ENCODE measurements at regions not wholly inside any gene's neighbourhood (a gene's known extent, or its start where the extent isn't known, plus 50 kb on each side); places are given as distances from the start of the nearest gene placed in this dataset.

DNA sequence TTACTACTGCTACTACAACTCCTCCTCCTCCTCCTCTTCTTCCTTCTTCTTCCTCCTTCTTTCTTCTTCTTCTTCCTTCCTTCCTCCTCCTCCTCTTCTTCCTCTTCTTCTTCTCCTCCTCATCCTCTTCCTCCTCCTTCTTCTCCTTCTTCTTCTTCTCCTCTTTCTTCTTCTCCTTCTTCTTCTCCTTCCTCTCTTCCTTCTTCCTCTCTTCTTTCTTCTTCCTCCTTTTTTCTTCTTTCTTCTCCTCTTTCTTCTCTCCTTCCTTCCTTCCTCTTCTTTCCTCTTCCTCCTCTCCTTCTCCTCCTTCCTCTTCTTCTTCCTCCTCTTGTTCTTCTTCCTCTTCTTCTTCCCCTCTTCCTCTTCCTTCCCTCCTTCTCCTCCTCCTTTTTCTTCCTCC, 94.7 kb upstream of the MYO16 start:
- TF ChIP-seq EZH2 (IDR thresholded peaks at IDR 0.05; ENCODE audit: low read length, unreplicated experiment) (no peak), EZH2phosphoT487 (IDR thresholded peaks at IDR 0.05; ENCODE audit: borderline replicate concordance, low read length) (no peak)
- TF ChIP-seq, protein P1, sequence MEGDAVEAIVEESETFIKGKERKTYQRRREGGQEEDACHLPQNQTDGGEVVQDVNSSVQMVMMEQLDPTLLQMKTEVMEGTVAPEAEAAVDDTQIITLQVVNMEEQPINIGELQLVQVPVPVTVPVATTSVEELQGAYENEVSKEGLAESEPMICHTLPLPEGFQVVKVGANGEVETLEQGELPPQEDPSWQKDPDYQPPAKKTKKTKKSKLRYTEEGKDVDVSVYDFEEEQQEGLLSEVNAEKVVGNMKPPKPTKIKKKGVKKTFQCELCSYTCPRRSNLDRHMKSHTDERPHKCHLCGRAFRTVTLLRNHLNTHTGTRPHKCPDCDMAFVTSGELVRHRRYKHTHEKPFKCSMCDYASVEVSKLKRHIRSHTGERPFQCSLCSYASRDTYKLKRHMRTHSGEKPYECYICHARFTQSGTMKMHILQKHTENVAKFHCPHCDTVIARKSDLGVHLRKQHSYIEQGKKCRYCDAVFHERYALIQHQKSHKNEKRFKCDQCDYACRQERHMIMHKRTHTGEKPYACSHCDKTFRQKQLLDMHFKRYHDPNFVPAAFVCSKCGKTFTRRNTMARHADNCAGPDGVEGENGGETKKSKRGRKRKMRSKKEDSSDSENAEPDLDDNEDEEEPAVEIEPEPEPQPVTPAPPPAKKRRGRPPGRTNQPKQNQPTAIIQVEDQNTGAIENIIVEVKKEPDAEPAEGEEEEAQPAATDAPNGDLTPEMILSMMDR (conservative IDR thresholded peaks at IDR 0.05; ENCODE audit: low read depth, low read length) = no peak
- no peaks in the 10 kb centered on the region for H3K36me3 ChIP-seq (ENCODE audit: low read depth, low read length)
- no peaks in the 10 kb centered on the region for H3K27me3 ChIP-seq (ENCODE audit: low read length)
- H3K27ac ChIP-seq (ENCODE audit: low read length) = no peak overlapping the region
- H3F3A ChIP-seq (ENCODE audit: low read length, unreplicated experiment) = no peaks in the 10 kb centered on the region
- no peaks in the 10 kb centered on the region for H4K20me1 ChIP-seq (ENCODE audit: low read length)
- H3K9me3 ChIP-seq (ENCODE audit: low read length) = no peaks in the 10 kb centered on the region
- no peak overlapping the region for H3K4me2 ChIP-seq (ENCODE audit: low read length)
- DNase-seq (no peak), ATAC-seq (no peak)
- no peaks in the 10 kb centered on the region for H3K9me2 ChIP-seq (replicated peaks; ENCODE audit: low read length)
- no TSS peak for BruUV-seq (replicated peaks)
- ChIA-PET POLR2A (ENCODE audit: unreplicated experiment) (no interaction called here), CTCF (no interaction called here)
- no peak overlapping the region for H2AFZ ChIP-seq (ENCODE audit: low read length)
- no peaks in the 10 kb centered on the region for H3K79me2 ChIP-seq (ENCODE audit: low read length)
- intact Hi-C loops (cut with micrococcal nuclease) = no loop called here
- no peak overlapping the region for H3K4me3 ChIP-seq (ENCODE audit: low read length)
- no peaks in the 10 kb centered on the region for H3K4me1 ChIP-seq (ENCODE audit: insufficient read depth, low read length)
- no peak overlapping the region for H3K9ac ChIP-seq (ENCODE audit: low read length)

DNA sequence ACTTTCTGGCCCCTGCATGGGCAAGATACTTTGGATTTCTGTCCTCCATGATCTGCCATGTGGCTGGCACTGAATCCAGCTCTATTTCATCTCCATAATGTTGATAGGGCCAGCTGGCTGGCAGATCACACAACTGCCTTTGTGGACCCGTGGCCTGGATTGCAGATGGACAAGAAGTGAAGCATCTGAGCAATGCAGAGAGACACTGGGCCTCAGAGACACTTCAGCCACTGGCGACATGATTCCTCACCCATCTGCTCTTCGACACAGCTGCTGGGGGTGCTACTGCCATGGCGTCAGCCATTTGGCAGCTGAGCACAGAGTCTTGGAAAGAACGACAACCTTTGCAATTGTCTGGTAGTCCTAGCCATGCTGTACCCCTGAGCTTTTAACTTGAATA, 79.5 kb upstream of the MYO16 start:
- ATAC-seq (no peak), DNase-seq (no peak)
- TF ChIP-seq EZH2 (IDR thresholded peaks at IDR 0.05; ENCODE audit: low read length, unreplicated experiment) = no peak
- TF ChIP-seq EZH2phosphoT487 (IDR thresholded peaks at IDR 0.05; ENCODE audit: borderline replicate concordance, low read length) = no peak
- TF ChIP-seq, protein P1 (conservative IDR thresholded peaks at IDR 0.05; ENCODE audit: low read depth, low read length) = no peak
- H3K36me3 ChIP-seq (ENCODE audit: low read depth, low read length) = no peaks in the 10 kb centered on the region
- H3K4me2 ChIP-seq (ENCODE audit: low read length) = no peak overlapping the region
- no TSS peak for BruUV-seq (replicated peaks)
- intact Hi-C loops (cut with micrococcal nuclease) = no loop called here
- ChIA-PET CTCF (no interaction called here), POLR2A (ENCODE audit: unreplicated experiment) (no interaction called here)
- no peak overlapping the region for H3K4me3 ChIP-seq (ENCODE audit: low read length)
- no peaks in the 10 kb centered on the region for H3K9me3 ChIP-seq (ENCODE audit: low read length)
- H3F3A ChIP-seq (ENCODE audit: low read length, unreplicated experiment) = no peaks in the 10 kb centered on the region
- H3K27ac ChIP-seq (ENCODE audit: low read length) = no peak overlapping the region
- no peaks in the 10 kb centered on the region for H3K9me2 ChIP-seq (replicated peaks; ENCODE audit: low read length)
- no peaks in the 10 kb centered on the region for H3K27me3 ChIP-seq (ENCODE audit: low read length)
- H4K20me1 ChIP-seq (ENCODE audit: low read length) = no peaks in the 10 kb centered on the region
- H3K79me2 ChIP-seq (ENCODE audit: low read length) = no peaks in the 10 kb centered on the region
- H3K9ac ChIP-seq (ENCODE audit: low read length) = no peak overlapping the region
- no peak overlapping the region for H2AFZ ChIP-seq (ENCODE audit: low read length)
- no peaks in the 10 kb centered on the region for H3K4me1 ChIP-seq (ENCODE audit: insufficient read depth, low read length)

DNA sequence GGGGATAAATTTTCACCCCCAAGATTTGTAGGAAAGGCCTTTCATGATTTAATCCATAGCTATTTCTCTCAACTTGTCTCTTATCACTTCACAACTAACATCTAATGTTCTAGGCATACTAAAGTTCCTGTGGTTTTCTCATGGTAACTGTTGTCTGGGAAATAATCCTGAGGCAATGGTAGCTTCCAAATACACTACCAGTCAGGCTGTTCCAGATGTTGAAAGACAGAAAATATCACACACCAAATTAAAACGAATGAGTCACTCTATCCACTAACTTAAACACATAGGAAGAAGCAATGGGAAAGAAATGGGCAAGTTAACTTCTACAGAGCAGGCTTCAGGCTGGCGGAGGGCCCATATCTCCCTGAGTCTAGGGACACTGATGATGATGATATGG, 77.7 kb upstream of the MYO16 start:
- no peaks in the 10 kb centered on the region for H3K36me3 ChIP-seq (ENCODE audit: low read depth, low read length)
- ChIA-PET CTCF (no interaction called here), POLR2A (ENCODE audit: unreplicated experiment) (no interaction called here)
- TF ChIP-seq EZH2 (IDR thresholded peaks at IDR 0.05; ENCODE audit: low read length, unreplicated experiment) = no peak
- TF ChIP-seq, protein P1 (conservative IDR thresholded peaks at IDR 0.05; ENCODE audit: low read depth, low read length) = no peak
- TF ChIP-seq EZH2phosphoT487 (IDR thresholded peaks at IDR 0.05; ENCODE audit: borderline replicate concordance, low read length) = no peak
- H3K79me2 ChIP-seq (ENCODE audit: low read length) = no peaks in the 10 kb centered on the region
- H4K20me1 ChIP-seq (ENCODE audit: low read length) = no peaks in the 10 kb centered on the region
- no peak overlapping the region for H3K4me3 ChIP-seq (ENCODE audit: low read length)
- no peak overlapping the region for H3K4me2 ChIP-seq (ENCODE audit: low read length)
- ATAC-seq = no peak
- no peaks in the 10 kb centered on the region for H3K9me2 ChIP-seq (replicated peaks; ENCODE audit: low read length)
- no peak for DNase-seq
- no peak overlapping the region for H3K9ac ChIP-seq (ENCODE audit: low read length)
- H3K4me1 ChIP-seq (ENCODE audit: insufficient read depth, low read length) = no peaks in the 10 kb centered on the region
- no TSS peak for BruUV-seq (replicated peaks)
- intact Hi-C loops (cut with micrococcal nuclease) = no loop called here
- H3K9me3 ChIP-seq (ENCODE audit: low read length) = no peaks in the 10 kb centered on the region
- H3K27ac ChIP-seq (ENCODE audit: low read length) = no peak overlapping the region
- H3K27me3 ChIP-seq (ENCODE audit: low read length) = peaks cover 4% of the 10 kb centered on the region; the same call in 1 of the 2 replicates
- no peaks in the 10 kb centered on the region for H3F3A ChIP-seq (ENCODE audit: low read length, unreplicated experiment)
- no peak overlapping the region for H2AFZ ChIP-seq (ENCODE audit: low read length)
